ENCODE measurements at regions not wholly inside any gene's neighbourhood (a gene's known extent, or its start where the extent isn't known, plus 50 kb on each side); places are given as distances from the start of the nearest gene placed in this dataset.

DNA sequence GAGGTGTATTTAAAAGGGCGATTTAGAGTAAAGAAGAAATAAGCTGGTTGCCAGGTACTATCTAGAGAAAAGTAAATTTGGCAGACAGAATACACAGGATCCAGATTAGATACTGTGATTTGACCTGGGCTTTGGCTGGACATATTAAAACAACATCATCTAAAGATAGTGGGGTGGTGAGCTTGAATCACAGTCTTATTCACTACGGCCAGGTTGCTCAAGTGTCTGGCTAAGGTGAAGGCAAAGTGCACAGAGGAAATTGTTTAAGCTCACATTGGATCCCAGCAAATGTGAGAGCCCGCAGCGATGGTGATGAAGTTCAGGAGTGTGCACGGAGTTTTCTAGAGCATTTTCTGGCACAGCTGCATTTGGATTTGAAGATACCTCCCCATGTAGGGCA is 398.2 kb upstream of the MEF2C start:
- DNase-seq, result no peak

DNA sequence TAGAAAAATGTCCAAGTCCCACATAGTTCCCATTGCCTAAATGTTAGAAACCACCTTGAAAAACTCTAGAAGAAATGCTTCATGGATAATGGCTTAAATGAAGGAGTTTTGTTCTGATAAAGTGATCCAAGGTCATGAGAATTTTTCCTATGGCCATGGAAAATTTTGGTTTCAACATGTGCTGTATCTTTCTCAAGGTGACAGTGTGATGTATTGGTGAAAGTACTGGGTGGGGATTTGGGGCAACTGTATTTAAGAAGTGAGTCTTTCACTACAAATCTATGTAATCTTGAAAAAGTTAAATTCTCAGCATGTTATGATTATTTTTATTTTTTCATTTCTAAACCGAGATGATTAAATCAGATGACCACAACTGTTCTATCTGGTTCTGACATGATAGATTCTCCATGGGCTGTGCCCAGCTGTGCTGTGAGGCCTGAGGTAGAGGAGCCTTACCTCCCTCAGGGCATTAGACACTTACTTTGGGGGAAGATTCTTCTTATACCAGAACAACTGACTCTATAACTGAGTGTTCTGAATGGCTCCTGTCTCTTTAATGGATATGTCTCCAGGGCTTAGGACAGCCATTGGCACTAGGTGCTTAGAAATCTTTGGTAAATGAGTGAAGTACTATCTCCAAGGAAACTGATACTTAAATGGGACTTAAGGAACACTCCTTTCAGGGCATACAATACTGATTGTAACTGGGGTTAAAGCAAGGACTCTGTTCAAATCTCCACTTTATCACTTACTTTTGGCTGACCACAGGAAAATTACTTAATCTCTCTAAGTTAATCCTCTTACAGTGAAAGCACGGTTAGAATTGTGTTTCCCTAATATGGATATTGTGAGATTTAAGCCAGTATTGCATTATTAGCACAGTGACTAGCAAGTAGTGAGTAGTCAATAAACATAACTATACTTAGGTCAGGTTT is 397.4 kb upstream of the MEF2C start:
- DNase-seq, result no peak

DNA sequence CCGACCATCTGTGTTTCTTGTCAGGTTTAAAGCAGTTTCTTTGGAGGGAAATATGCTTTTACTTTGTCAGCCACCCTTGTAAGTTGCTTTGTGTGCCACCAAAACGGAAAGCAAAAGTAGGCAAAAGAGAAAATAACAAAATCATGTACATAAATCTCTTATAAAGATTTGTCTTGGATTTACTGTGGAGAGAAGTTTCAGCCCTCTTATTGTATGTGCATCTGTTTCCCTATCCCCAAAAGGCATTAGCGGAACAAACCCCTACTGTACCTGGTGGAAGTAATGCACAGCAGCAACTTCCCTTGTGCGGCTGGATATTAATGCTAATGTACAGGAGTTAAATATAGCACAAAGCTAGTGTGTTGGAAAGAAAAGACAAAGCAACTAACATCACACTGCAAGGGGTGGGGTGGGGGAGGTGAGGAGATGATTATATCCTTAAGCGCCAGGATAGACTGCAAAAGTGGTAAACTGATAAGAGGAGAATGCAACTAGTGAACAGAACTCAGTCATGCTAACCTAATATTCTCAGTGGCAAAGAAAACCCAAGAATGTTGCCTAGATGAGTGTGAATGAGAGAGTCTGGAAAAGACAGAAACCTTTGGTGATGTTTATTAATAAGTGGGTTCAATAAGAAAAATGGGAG is 396.5 kb upstream of the MEF2C start:
- no peak for DNase-seq

DNA sequence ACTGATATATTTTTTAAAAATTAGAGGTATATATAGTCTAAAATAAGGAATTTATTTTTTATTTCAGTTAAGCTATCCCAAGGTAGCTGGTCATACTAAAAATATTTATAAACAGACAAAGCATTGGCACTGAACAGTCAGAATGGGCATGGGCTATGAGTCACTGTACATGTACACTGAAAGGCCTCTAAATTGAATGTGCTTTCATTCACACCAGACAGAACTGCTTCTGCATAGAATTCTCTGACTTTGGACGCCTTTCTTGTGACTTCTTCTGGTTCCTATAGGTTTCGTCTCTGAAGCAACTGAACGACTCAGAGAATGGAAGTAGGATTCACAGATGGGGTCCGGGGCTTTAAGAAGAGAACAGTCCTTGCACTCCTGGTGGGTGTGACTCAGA is 394.8 kb upstream of the MEF2C start:
- DNase-seq, result no peak

DNA sequence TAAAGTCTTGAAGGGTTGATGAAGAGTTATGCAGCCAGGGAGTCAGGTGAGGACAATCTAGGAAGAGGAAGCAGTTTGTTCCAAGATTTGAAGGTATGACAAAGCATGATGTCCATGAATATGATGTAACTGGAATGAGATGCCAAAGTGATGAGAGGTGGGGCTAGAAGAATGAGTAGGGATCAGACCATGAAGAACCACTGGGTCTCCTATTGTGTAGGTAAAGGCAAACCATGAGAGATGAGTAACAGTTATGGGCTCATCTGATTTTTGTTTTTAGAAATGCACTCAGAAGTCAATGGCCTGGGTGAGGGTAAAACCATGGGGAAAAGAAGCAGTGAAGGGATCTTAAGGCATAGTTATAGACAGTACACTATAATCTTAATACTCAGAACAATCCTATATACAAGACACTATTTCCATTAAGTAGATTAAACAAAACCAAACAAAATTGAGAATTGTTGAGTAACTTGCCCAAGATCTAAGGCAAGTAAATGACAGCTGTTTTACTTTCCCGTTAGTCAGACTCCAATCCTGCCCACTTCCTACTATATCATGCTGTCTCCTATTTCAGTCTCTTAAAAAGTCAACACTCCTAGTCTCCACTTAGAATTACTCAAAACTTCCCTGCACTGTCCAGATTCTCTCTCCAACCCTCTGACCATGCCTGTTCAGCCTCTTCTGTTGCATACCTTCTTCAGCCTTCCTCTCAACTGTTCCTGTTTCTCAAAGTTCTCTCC is 393.8 kb upstream of the MEF2C start:
- DNase-seq, result no peak

DNA sequence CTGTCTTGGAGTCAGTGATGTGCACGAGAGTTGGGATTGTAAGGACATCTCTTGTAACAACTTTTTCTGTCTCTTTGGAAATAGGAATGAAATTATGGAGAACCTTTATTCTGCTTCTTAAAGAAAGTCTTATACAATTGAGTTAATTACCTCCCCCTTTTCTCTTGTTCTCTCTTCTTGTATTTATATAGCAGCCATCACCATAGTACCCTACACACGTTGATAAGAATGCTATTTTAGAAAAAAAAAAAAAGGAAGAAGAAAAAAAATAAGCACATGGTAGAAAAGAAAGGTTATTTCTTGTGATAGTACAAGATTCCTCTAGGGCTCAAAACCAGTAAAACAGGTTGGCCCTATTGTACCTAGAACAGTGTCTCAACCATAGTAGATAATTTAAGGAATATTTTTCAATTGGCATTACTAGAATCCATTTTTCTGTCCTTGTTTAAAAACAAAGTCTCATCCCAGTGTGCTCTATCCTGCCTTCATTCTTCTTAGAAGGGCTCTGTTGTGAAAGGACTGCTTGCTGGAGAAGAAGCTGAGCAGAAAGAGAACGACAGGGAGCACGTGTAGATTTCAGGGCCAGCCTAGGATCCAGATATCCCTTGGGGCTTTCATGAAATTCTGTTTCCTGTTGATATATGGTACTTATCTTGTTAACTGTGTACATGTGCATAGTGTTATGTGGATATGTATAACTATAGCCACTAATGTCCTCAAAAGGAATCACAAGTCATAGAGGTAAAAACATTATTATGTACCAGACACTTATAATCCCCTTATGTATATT is 392.3 kb upstream of the MEF2C start:
- no peak for DNase-seq

DNA sequence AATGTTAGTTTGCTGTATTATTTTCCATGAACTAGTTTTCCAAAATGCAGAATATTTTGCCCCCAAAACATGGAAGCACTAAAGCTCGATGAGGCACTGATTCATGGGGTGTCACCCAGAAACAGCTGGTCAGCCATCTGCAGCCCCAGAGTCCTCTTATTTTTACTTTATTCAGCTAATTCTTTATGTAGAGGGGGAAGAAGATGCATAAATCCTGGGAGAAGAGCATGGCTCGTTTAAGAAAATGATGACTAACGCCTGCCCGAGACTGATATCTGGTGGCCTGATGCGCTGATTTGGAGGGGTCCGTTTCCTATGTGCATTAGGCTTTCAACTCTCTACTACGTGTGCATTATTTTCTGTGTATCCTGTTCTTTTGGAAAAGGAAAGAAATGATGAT is 390.3 kb upstream of the MEF2C start:
- DNase-seq, result no peak

DNA sequence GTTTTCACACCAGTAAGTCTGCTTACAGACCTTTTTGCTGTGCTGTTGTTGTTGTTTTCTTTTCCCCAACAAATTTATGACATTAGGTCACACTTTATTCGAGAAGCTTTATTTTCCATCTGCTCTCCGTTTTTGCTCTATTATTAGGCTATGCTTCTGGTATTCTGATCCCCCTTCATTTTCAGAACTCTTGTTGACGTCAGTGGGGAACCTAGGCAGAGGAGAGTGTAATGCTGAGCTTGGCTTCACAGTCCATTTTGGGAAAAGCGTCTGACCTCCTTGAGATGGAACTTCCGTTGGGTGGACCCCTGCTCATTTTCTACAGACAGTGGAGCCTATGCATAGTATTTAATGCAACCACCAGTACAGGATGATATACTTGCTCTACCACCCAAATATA is 387.9 kb upstream of the MEF2C start:
- DNase-seq, result no peak

DNA sequence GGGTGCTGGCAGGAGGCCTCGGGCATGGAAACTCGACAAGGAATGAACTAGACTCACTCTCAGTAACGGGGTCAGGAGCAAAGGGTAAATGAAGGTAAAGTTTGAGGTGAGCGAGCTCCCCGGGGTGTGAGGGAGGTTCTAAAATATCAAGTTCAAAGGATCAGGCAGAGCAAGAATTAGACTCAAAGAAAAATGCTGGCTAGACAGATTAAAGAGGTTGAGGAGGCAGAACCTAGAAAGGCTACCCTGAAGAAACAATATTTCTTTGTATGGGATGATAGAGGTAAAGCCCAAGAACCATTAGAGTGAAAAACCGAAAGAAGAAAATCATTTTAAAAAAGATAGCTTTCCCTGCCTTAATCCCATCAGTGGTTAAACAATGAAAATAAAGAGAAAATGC is 386.7 kb upstream of the MEF2C start:
- DNase-seq, result no peak

DNA sequence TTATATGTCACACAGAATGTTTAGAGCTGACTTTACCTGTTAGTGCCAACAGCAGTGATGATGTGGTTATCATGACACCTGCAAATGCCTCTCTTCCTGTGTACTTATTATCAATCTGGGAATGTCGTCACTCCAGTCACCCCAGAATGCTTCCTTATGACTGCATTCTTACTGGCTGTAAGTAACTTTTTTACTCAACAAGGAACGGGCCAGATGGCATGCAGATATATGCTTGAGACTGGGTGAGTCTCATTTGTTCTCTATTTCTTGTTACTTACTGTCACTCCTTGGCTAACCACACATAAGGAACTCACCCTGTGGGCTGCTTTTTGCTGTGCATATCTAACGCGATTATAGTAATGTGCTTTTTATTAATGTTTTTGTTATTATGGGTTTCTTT is 385.5 kb upstream of the MEF2C start:
- DNase-seq, result no peak

DNA sequence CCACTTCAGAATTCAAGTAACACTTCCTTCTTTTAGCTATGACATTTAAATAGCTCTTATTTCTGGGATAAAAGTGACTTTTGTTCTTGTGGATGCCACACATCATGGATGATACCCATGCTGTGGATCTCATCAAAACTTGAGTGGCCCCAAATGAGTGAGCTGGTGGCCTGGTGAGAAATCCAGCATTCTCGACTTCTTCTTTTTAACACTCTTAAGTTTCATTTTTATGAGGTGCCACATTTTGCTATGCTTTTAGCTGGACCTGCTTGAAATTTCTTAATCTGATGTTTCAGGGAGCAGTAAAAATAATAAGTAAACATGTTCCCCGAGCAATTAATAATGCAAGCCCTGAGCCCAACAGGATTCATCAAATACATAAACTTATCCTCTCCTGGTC is 384.8 kb upstream of the MEF2C start:
- DNase-seq, result no peak

DNA sequence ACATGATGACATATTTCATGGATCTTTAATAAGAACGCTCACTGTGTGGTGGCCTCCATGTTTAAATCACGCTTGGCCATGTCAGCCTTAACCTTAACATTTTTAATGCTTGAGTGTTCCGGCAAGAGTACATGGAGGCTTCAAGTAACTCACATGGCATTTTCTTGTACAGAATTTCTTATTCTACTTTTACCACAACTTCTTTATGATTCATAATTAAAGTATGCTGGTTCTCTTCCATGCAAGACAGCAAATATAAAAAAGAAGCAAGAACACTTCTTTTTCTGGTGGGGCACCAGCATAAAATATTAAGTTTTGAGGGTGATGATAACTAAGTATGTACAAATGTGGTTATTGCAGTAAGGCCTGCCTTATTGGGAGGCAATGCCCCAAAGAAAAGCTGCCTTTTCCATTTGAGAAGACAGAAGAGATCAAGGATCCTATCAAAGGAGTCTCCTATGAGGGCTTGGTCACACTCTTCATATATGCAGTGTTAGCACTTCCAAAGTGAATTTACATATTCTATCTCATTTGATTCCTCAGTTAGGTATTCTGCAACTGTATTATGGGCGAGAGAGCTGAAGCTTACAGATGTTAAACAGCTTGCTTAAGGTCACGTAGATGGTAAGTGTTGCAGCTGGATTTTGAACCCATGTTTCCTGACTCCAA is 382.7 kb upstream of the MEF2C start:
- no peak for DNase-seq

DNA sequence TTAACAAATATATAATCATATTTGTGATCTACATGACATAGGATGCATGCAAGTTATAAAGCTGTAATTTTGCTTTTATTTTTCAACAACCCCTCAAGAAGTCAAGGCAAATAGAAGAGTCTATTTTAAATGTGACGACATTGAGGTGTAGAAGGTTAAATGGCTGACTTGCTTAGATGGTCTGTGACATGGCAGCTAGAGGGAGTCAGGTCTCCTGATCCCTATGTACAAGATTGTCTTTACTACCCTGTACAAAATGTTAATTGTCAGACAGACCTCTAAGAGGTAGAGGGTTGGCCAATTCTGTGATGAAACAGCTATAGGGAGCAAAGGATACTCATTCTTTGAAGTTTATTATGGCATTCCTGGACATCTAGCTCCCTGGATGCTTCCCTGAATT is 380.9 kb upstream of the MEF2C start:
- DNase-seq, result no peak

DNA sequence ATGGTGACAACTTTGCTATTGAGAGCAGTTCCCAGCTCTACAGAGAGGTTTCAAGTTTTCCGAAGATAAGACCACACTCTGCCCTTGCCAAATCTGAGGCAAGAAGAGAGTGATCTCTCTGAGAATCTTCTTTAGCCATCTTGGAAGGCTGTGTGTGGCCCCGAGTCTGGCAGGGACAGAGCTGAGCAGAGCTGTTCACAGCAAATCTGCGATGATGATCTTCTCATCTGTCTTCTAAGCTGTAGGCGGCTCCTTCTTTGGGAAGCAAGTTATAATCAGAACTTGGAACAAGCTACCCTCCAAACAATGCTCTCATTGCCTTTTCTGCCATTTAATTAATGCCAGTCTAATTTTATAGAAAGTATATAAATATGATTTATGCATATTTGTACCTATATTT is 379.0 kb upstream of the MEF2C start:
- no peak for DNase-seq

DNA sequence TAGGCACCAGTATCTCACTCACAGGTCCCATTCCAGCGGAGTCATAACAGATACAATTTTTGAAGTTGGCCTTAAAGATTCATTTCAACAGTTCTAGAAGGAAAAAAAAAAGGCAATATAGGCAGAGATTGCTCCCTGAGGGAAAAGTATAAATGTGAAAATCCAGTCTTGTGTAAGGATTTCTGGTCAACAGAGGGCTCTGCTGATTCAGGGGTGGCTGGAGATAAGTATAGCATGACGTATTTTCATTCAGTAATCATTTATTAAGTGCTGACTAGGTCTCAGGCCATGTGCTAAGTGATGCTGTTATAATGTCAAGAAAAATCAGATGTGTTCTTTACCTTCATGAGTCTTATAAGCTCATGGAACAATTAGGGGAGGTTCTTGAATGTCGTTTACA is 377.3 kb upstream of the MEF2C start:
- DNase-seq, result no peak

DNA sequence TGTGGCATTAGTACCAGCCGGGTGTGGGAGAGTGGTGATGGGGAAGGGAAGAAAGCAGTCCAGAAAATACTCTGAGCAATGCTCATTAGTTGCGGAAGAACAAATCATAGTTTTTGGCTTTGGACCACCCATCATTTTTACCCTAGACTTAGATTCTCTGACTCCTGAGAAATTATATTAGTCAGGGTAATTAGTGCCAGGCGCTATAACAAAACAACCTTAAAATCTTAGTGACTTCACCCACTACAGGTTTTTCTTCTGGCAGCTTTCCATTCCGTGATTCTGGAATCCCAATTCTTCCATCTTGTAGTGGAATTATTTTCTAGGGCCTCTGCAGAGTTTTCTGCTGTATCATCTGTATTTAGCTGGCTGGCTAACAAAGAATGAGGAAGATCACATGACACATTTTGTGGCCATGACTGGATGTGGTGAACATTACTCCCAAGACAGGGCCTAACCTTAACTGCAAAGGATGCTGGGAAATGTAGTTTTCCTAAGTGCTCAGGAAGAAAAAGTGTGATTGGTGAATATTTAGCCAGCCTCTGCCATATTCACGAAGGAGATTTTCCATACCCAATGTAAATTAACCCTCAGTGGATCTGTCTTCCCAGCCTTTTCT is 373.0 kb upstream of the MEF2C start:
- DNase-seq, result no peak

DNA sequence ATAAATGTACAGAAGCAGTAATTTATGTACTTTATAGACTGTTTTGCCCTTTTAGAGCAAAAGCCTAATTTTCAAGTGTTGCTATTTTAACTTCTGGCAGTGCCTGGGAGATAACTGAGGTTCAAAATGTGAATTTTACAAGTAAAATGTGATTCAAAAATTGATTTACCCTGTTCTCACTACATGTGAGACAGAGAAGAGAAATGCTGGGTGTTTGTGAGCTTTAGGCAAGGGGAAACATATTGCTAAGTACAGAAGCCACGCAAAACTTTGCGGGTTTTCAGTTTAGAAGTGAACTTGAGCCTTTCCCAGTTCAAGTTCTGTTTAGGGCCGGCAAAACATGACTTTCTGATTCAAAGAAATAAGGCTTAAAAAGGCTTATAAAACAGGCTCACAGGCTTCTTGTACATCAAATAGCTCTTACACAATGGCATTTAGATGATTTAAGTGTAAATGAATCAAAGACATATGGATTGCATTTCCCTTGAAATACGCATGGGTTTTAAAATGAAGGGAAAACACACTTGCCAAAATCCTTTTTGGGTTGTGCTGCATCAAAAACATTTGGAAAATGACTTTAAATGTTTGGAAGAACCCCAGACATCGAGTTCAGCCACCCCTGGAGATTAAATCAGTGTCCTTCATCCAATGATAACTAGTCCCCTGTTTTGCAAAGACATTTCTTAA is 370.8 kb upstream of the MEF2C start:
- DNase-seq, result no peak

DNA sequence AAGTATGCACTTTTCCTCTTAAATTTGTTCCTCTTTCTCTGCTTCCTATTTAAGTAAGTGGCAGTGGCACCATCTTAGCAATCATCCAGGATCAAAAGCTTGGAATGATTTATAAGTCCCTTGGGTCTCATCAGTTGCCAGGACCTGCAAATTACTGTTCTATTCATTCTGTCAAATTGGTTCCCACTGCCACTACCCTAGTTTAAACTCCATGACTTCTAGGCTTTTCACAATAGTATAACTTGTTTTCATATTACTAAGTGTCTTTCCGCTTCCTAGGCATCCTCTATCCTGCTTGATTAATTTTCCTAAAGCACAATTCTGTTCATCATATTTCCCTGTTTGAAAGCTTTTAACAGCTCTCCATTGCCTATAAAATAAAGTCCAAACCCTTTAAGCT is 363.9 kb upstream of the MEF2C start:
- DNase-seq, result no peak

DNA sequence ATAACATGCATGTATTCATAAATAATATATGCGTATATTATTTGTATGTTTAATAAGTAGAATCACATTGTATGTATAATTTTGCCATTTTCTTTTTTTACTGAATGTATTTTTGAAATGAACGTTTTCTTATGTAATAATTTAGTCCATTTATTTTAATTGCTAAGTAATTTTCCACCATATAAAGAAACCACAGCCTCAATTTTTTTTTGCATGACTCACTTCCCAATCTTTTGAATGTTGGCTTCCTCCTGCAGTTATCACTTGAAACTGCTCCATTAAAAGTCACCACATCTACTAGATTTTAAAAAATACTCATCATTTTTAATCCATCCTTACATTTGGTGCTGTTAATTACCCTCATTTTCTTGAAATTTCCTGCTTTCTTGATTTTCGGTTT is 363.3 kb upstream of the MEF2C start:
- no peak for DNase-seq

DNA sequence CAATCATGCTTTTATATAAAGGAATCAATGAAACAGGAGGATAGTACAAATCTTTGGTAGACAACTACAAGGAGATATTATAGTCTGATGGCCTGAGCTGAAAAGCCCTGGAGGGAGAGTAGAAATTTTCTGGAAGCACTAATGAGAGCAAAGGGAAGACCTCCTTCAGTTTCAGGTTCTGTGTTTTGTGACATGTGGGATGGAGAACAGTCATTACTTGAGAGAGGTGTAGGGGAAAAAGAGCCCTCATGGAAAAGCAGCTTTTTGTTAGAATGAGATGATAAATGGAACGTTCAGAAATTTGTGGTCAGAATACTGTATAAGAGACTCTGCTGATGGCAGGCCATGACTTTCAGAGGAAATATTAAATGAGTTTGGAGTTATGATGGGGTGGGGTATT is 360.6 kb upstream of the MEF2C start:
- DNase-seq, result no peak

DNA sequence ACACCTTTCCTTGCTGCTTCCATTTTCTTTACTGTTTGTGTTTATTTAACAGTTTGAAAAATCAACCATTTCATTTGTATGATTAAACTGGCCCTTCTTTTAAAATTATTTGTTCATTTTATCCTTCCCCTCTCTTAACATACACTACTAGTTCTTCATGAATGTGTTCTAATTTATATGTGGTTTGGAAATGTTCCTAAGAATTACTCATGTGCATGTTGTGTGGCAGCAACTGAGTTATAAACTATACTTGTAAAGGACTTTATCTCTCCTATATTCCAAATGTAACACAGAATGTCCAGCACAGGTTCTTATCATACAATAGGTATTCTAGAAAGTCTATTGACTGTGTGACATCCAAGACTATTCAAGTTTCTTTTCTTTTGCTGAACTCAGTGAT is 358.2 kb upstream of the MEF2C start:
- DNase-seq, result no peak

Data from stimulated activated CD4-positive, alpha-beta T cell treated with anti-CD3 and anti-CD28 coated beads, Interleukin-15, amount 100 ng/mL, for 24 hours (primary cell).